PC-9 (cell line): ENCODE measurements at regions not wholly inside any gene's neighbourhood (a gene's known extent, or its start where the extent isn't known, plus 50 kb on each side); places are given as distances from the start of the nearest gene placed in this dataset.

ENCODE experiments used
- BruUV-seq: library from RNA; stranded (reverse); fragments of 400-500 nt; replicated peaks from 2 replicates; lab custom pipeline; 2021; lab: Mats Ljungman, UMichigan
- CTCF ChIA-PET: fragments of 300-600 bp; sonication (Branson Sonifier 250); formaldehyde crosslinking; loops from one replicate; lab custom pipeline; 2022; ENCODE audit warnings: antibody characterized with exemption; lab: Charles Lee
- POLR2A ChIA-PET: fragments of 300-600 bp; sonication (Branson Sonifier 250); formaldehyde crosslinking; loops from one replicate; lab custom pipeline; 2022; ENCODE audit warnings: antibody characterized with exemption; ENCODE audit not compliant: unreplicated experiment; lab: Charles Lee
- DNase-seq, 2 experiments: peaks; one replicate each; pipeline versions ENCODE4 v3.0.0 to v3.0.0-alpha.2; 2015 to 2022; ENCODE audit warnings: mixed read lengths in 1 of 2
- H2AFZ ChIP-seq: fragments of 200-600 bp; sonication (generic); 2 replicates; pipeline ENCODE4 v1.8.1; 2017; ENCODE audit warnings: antibody characterized with exemption
- H3F3A ChIP-seq: fragments of 200-600 bp; sonication (generic); 2 replicates; pipeline ENCODE4 v1.8.1; 2017; ENCODE audit warnings: antibody characterized with exemption, mild to moderate bottlenecking, low read depth; ENCODE audit not compliant: insufficient read depth
- H3K27ac ChIP-seq: fragments of 200-600 bp; sonication (generic); 2 replicates; pipeline ENCODE4 v1.6.1; 2016; ENCODE audit warnings: mixed run types
- H3K27me3 ChIP-seq: fragments of 200-600 bp; sonication (generic); 2 replicates; pipeline ENCODE4 v1.6.1; 2016; ENCODE audit warnings: low read depth, mixed run types; ENCODE audit not compliant: insufficient read depth
- H3K36me3 ChIP-seq: fragments of 200-600 bp; sonication (generic); 2 replicates; pipeline ENCODE4 v1.6.1; 2016; ENCODE audit warnings: low read depth, mixed run types
- H3K4me1 ChIP-seq: fragments of 200-600 bp; sonication (generic); replicated peaks from 2 replicates; pipeline ENCODE4 v1.6.1; 2016; ENCODE audit warnings: mixed run types; ENCODE audit not compliant: insufficient read depth
- H3K4me2 ChIP-seq: fragments of 200-600 bp; sonication (generic); 2 replicates; pipeline ENCODE4 v1.6.1; 2017; ENCODE audit warnings: mixed run types
- H3K4me3 ChIP-seq: fragments of 200-600 bp; sonication (generic); 2 replicates; pipeline ENCODE4 v1.6.1; 2016; ENCODE audit warnings: mixed run types
- H3K79me2 ChIP-seq: fragments of 200-600 bp; sonication (generic); 2 replicates; pipeline ENCODE4 v1.6.1; 2017; ENCODE audit warnings: low read depth, mixed run types
- H3K9me2 ChIP-seq: fragments of 200-600 bp; sonication (generic); 2 replicates; pipeline ENCODE4 v1.8.1; 2017; ENCODE audit warnings: mild to moderate bottlenecking; ENCODE audit not compliant: insufficient read depth
- H3K9me3 ChIP-seq: fragments of 200-600 bp; sonication (generic); 2 replicates; pipeline ENCODE4 v1.8.1; 2016; ENCODE audit warnings: low read depth; ENCODE audit not compliant: insufficient read depth
- H4K20me1 ChIP-seq: fragments of 200-600 bp; sonication (generic); 2 replicates; pipeline ENCODE4 v1.8.1; 2017; ENCODE audit not compliant: insufficient read depth
- EZH2 ChIP-seq: fragments of 200-600 bp; sonication (generic); IDR thresholded peaks from 2 replicates; pipeline ENCODE4 v1.8.0; 2017; ENCODE audit warnings: antibody characterized with exemption, low read depth
- intact Hi-C: fragments of 100-400 bp; cut with micrococcal nuclease; formaldehyde crosslinking; loops from one replicate; pipeline ENCODE4 v1.10.0; 2022; ENCODE audit not compliant: unreplicated experiment
- TF ChIP-seq, protein P1 (sequence below): fragments of 200-600 bp; sonication (generic); conservative IDR thresholded peaks from 2 replicates; pipeline ENCODE4 v1.6.1; 2017; ENCODE audit warnings: mixed run types, antibody characterized with exemption, mild to moderate bottlenecking, moderate library complexity

GRCh38 chr4:162237676-162238075, 73.9 kb upstream of the FSTL5 start:
- no peak for TF ChIP-seq EZH2
- TF ChIP-seq, protein P1, sequence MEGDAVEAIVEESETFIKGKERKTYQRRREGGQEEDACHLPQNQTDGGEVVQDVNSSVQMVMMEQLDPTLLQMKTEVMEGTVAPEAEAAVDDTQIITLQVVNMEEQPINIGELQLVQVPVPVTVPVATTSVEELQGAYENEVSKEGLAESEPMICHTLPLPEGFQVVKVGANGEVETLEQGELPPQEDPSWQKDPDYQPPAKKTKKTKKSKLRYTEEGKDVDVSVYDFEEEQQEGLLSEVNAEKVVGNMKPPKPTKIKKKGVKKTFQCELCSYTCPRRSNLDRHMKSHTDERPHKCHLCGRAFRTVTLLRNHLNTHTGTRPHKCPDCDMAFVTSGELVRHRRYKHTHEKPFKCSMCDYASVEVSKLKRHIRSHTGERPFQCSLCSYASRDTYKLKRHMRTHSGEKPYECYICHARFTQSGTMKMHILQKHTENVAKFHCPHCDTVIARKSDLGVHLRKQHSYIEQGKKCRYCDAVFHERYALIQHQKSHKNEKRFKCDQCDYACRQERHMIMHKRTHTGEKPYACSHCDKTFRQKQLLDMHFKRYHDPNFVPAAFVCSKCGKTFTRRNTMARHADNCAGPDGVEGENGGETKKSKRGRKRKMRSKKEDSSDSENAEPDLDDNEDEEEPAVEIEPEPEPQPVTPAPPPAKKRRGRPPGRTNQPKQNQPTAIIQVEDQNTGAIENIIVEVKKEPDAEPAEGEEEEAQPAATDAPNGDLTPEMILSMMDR, result no peak
- BruUV-seq, result no TSS peak
- H3K4me1 ChIP-seq, result no peaks in the 10 kb centered on the region
- CTCF ChIA-PET, result no interaction called here
- no peaks in the 10 kb centered on the region for H3K9me2 ChIP-seq
- intact Hi-C loops, result no loop called here
- no peak overlapping the region for H2AFZ ChIP-seq
- H3K27ac ChIP-seq, result no peak overlapping the region
- no peaks in the 10 kb centered on the region for H3K27me3 ChIP-seq
- no peaks in the 10 kb centered on the region for H3K79me2 ChIP-seq
- POLR2A ChIA-PET, result no interaction called here
- no peaks in the 10 kb centered on the region for H3F3A ChIP-seq
- H3K9me3 ChIP-seq, result no peaks in the 10 kb centered on the region
- no peak overlapping the region for H3K4me2 ChIP-seq
- H3K4me3 ChIP-seq, result no peak overlapping the region
- no peak for DNase-seq
- H3K36me3 ChIP-seq, result no peaks in the 10 kb centered on the region
- H4K20me1 ChIP-seq, result no peaks in the 10 kb centered on the region

DNA sequence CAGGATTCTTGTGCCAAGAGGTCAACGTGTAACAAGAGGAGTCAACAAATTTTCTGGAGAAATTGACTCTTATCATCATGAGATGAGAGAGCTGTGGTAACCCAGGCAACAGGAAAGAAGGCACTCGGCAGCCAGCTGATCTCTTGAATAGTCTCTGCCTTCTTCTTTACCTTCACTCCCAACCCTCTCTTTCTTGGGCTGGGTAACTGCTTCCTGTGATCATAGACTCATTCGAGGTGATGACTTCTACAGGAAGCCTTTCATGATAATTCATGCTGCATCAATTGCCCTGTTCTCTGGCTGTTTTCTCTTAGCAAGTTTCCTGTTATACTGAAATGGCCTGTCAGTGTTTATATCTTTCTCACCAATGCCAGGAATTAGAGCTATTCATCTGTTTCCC, 70.8 kb upstream of the FSTL5 start:
- H3K4me1 ChIP-seq, result no peaks in the 10 kb centered on the region
- ChIA-PET CTCF (no interaction called here), POLR2A (no interaction called here)
- H3K27ac ChIP-seq, result no peak overlapping the region
- intact Hi-C loops, result no loop called here
- H3K9me2 ChIP-seq, result no peaks in the 10 kb centered on the region
- no peaks in the 10 kb centered on the region for H3K27me3 ChIP-seq
- no peaks in the 10 kb centered on the region for H3F3A ChIP-seq
- no peaks in the 10 kb centered on the region for H4K20me1 ChIP-seq
- no peaks in the 10 kb centered on the region for H3K79me2 ChIP-seq
- H2AFZ ChIP-seq, result no peak overlapping the region
- no peaks in the 10 kb centered on the region for H3K36me3 ChIP-seq
- no peaks in the 10 kb centered on the region for H3K9me3 ChIP-seq
- DNase-seq, result no peak
- no TSS peak for BruUV-seq
- TF ChIP-seq EZH2, result no peak
- TF ChIP-seq, protein P1, result no peak
- no peak overlapping the region for H3K4me2 ChIP-seq
- no peak overlapping the region for H3K4me3 ChIP-seq

DNA sequence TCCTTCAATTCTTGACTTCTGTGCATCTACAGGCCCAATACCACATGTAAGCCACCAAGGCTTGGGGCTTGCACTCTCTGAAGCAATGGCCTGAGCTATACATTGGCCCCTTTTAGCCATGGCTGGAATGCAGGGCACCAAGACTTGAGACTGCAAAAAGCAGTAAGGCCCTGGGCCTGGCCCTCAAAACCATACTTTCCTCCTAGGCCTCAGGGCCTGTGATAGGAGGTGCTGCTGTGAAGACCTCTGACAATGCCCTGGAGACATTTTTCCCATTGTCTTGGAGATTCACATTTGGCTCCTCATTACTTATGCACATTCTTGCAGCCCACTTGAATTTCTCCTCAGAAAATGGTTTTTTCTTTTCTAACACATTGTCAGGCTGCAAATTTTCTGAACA, 68.5 kb upstream of the FSTL5 start:
- Histone ChIP-seq H3F3A (no peaks in the 10 kb centered on the region), H4K20me1 (no peaks in the 10 kb centered on the region), H3K9me2 (no peaks in the 10 kb centered on the region), H3K4me1 (no peaks in the 10 kb centered on the region), H3K36me3 (no peaks in the 10 kb centered on the region), H3K9me3 (no peaks in the 10 kb centered on the region), H3K4me2 (no peak overlapping the region), H3K27ac (no peak overlapping the region), H3K4me3 (no peak overlapping the region), H3K27me3 (no peaks in the 10 kb centered on the region), H2AFZ (no peak overlapping the region), H3K79me2 (no peaks in the 10 kb centered on the region)
- BruUV-seq, result no TSS peak
- TF ChIP-seq EZH2, result no peak
- TF ChIP-seq, protein P1, result no peak
- intact Hi-C loops, result no loop called here
- CTCF ChIA-PET, result no interaction called here
- no peak for DNase-seq
- POLR2A ChIA-PET, result no interaction called here
